ENCODE measurements at regions not wholly inside any gene's neighbourhood (a gene's known extent, or its start where the extent isn't known, plus 50 kb on each side); places are given as distances from the start of the nearest gene placed in this dataset.

GRCh38 chr7:81170291-81170690, 251.4 kb upstream of the SEMA3C start:
- Histone ChIP-seq H3K9me3 (ENCODE audit: control insufficient read depth, insufficient read depth, low read depth, low read length) (no peaks in the 10 kb centered on the region), H3K9ac (ENCODE audit: insufficient read depth, low read length) (no peak overlapping the region), H3K4me1 (ENCODE audit: control insufficient read depth, extremely low read depth, insufficient read depth, low read length) (peaks cover 8% of the 10 kb centered on the region), H3K27ac (ENCODE audit: insufficient read depth, low read length) (no peak overlapping the region), H4K20me1 (ENCODE audit: control insufficient read depth, extremely low read depth, insufficient read depth, low read length) (no peaks in the 10 kb centered on the region), H3K4me3 (replicated peaks in 1 of 4; ENCODE audit: control extremely low read depth in 1 of 4, insufficient read depth in 1 of 4, low read depth in 3 of 4, low read length in 4 of 4) (no peak overlapping the region), H3K4me2 (ENCODE audit: extremely low read depth, insufficient read depth, low read length) (no peak overlapping the region), H2AFZ (ENCODE audit: low read length) (no peak overlapping the region), H3K27me3 (ENCODE audit: control insufficient read depth, insufficient read depth, low read length) (no peaks in the 10 kb centered on the region), H3K79me2 (ENCODE audit: control insufficient read depth, insufficient read depth, low read length) (no peaks in the 10 kb centered on the region), H3K36me3 (ENCODE audit: control insufficient read depth, insufficient read depth, low read length) (no peaks in the 10 kb centered on the region)
- TF ChIP-seq EZH2 (IDR thresholded peaks at IDR 0.05; ENCODE audit: low read length, missing control alignments) (no peak), CTCF (conservative IDR thresholded peaks at IDR 0.05 in 1 of 2, IDR thresholded peaks at IDR 0.05 in 1 of 2; ENCODE audit: low read depth in 1 of 2, low read length in 2 of 2) (no peak)
- peak in 1 of 2 donors; percentile 64 for DNase-seq (ENCODE audit: low read depth in 2 of 2)

- Histone ChIP-seq H3K9me3 (ENCODE audit: control insufficient read depth, insufficient read depth, low read depth, low read length) (no peaks in the 10 kb centered on the region), H3K4me3 (replicated peaks in 1 of 4; ENCODE audit: control extremely low read depth in 1 of 4, insufficient read depth in 1 of 4, low read depth in 3 of 4, low read length in 4 of 4) (no peak overlapping the region), H3K27me3 (ENCODE audit: control insufficient read depth, insufficient read depth, low read length) (no peaks in the 10 kb centered on the region), H3K4me1 (ENCODE audit: control insufficient read depth, extremely low read depth, insufficient read depth, low read length) (peaks cover 6% of the 10 kb centered on the region), H2AFZ (ENCODE audit: low read length) (no peak overlapping the region), H4K20me1 (ENCODE audit: control insufficient read depth, extremely low read depth, insufficient read depth, low read length) (no peaks in the 10 kb centered on the region), H3K4me2 (ENCODE audit: extremely low read depth, insufficient read depth, low read length) (no peak overlapping the region), H3K9ac (ENCODE audit: insufficient read depth, low read length) (no peak overlapping the region), H3K36me3 (ENCODE audit: control insufficient read depth, insufficient read depth, low read length) (no peaks in the 10 kb centered on the region), H3K27ac (ENCODE audit: insufficient read depth, low read length) (no peak overlapping the region), H3K79me2 (ENCODE audit: control insufficient read depth, insufficient read depth, low read length) (no peaks in the 10 kb centered on the region)
- no peak for DNase-seq (ENCODE audit: low read depth in 2 of 2)
- TF ChIP-seq EZH2 (IDR thresholded peaks at IDR 0.05; ENCODE audit: low read length, missing control alignments) (no peak), CTCF (conservative IDR thresholded peaks at IDR 0.05 in 1 of 2, IDR thresholded peaks at IDR 0.05 in 1 of 2; ENCODE audit: low read depth in 1 of 2, low read length in 2 of 2) (no peak)
Measured at GRCh38 chr7:81167934-81168333, 249.1 kb upstream of the SEMA3C start.

- no peak overlapping the region for H3K4me3 ChIP-seq (replicated peaks in 1 of 4; ENCODE audit: control extremely low read depth in 1 of 4, insufficient read depth in 1 of 4, low read depth in 3 of 4, low read length in 4 of 4)
- peaks cover 5% of the 10 kb centered on the region for H3K4me1 ChIP-seq (ENCODE audit: control insufficient read depth, extremely low read depth, insufficient read depth, low read length)
- H3K4me2 ChIP-seq (ENCODE audit: extremely low read depth, insufficient read depth, low read length): no peak overlapping the region
- no peak for TF ChIP-seq CTCF (conservative IDR thresholded peaks at IDR 0.05 in 1 of 2, IDR thresholded peaks at IDR 0.05 in 1 of 2; ENCODE audit: low read depth in 1 of 2, low read length in 2 of 2)
- TF ChIP-seq EZH2 (IDR thresholded peaks at IDR 0.05; ENCODE audit: low read length, missing control alignments): no peak
- H3K9me3 ChIP-seq (ENCODE audit: control insufficient read depth, insufficient read depth, low read depth, low read length): no peaks in the 10 kb centered on the region
- no peak for DNase-seq (ENCODE audit: low read depth in 2 of 2)
- H3K36me3 ChIP-seq (ENCODE audit: control insufficient read depth, insufficient read depth, low read length): no peaks in the 10 kb centered on the region
- H3K27ac ChIP-seq (ENCODE audit: insufficient read depth, low read length): no peak overlapping the region
- H3K9ac ChIP-seq (ENCODE audit: insufficient read depth, low read length): no peak overlapping the region
- H3K79me2 ChIP-seq (ENCODE audit: control insufficient read depth, insufficient read depth, low read length): no peaks in the 10 kb centered on the region
- no peaks in the 10 kb centered on the region for H4K20me1 ChIP-seq (ENCODE audit: control insufficient read depth, extremely low read depth, insufficient read depth, low read length)
- no peak overlapping the region for H2AFZ ChIP-seq (ENCODE audit: low read length)
- no peaks in the 10 kb centered on the region for H3K27me3 ChIP-seq (ENCODE audit: control insufficient read depth, insufficient read depth, low read length)
Measured at GRCh38 chr7:81165070-81165469, 246.2 kb upstream of the SEMA3C start.

Measured in fibroblast of lung (primary cell).